ENCODE measurements at regions not wholly inside any gene's neighbourhood (a gene's known extent, or its start where the extent isn't known, plus 50 kb on each side); places are given as distances from the start of the nearest gene placed in this dataset.

DNA sequence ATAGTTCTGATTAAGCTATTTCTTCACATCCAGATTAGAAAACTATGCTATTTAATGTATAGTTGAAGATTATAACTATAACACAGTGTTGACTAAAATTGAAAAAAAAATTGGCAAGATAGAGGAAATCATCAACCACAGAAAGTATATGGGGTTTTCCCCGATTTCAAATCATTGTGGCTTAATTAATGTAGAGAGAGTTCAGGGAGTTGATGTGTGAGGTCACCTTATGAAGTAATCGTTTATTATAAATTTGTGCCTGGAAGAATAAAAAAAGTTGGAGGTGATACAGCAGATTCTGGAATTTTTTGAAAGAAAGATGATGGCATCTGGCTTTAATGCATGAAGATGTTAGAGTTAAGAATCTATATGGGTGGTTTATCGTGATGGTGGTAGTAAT is 84.3 kb downstream of the PTGS2 start:
- no peaks in the 10 kb centered on the region for H3K4me1 ChIP-seq (ENCODE audit: control insufficient read depth, extremely low read depth, insufficient read depth, low read length)
- no peak for FAIRE-seq
- dilution Hi-C loops (cut with MboI; ENCODE audit: extremely low pct_ligation_motif_present, low sequenced_read_pairs) (no loop called here), intact Hi-C loops (cut with micrococcal nuclease) (no loop called here)
- H3K9ac ChIP-seq (replicated peaks; ENCODE audit: extremely low read depth, insufficient read depth, low read length): no peak overlapping the region
- ChIA-PET CTCF (interaction anchor here (1.1 kb wide), 1 partner anchor 10 kb away, joined by 3 read pairs; no protein-coding TSS in a partner anchor), POLR2A (no interaction called here)
- TF ChIP-seq, protein P1, sequence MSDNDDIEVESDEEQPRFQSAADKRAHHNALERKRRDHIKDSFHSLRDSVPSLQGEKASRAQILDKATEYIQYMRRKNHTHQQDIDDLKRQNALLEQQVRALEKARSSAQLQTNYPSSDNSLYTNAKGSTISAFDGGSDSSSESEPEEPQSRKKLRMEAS (IDR thresholded peaks at IDR 0.05; ENCODE audit: insufficient read depth, insufficient read length): no peak
- no peak for TF ChIP-seq POLR2AphosphoS5 (IDR thresholded peaks at IDR 0.05; ENCODE audit: insufficient read depth, low read depth, low read length)
- no peak for TF ChIP-seq GATA2 (IDR thresholded peaks at IDR 0.05; ENCODE audit: insufficient read depth, insufficient read length, low read depth, low read length)
- no peak for TF ChIP-seq POLR2A (IDR thresholded peaks at IDR 0.05; ENCODE audit: low read depth, low read length)
- TF ChIP-seq FOS (IDR thresholded peaks at IDR 0.05; ENCODE audit: borderline replicate concordance, insufficient read depth, low read length): no peak
- TF ChIP-seq, protein P2, sequence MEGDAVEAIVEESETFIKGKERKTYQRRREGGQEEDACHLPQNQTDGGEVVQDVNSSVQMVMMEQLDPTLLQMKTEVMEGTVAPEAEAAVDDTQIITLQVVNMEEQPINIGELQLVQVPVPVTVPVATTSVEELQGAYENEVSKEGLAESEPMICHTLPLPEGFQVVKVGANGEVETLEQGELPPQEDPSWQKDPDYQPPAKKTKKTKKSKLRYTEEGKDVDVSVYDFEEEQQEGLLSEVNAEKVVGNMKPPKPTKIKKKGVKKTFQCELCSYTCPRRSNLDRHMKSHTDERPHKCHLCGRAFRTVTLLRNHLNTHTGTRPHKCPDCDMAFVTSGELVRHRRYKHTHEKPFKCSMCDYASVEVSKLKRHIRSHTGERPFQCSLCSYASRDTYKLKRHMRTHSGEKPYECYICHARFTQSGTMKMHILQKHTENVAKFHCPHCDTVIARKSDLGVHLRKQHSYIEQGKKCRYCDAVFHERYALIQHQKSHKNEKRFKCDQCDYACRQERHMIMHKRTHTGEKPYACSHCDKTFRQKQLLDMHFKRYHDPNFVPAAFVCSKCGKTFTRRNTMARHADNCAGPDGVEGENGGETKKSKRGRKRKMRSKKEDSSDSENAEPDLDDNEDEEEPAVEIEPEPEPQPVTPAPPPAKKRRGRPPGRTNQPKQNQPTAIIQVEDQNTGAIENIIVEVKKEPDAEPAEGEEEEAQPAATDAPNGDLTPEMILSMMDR (IDR thresholded peaks at IDR 0.05; ENCODE audit: extremely low read depth in 1 of 2, insufficient read depth in 1 of 2, low read depth in 1 of 2, low read length in 2 of 2): no peak
- TF ChIP-seq MYC (IDR thresholded peaks at IDR 0.05; ENCODE audit: low read depth, low read length): no peak
- no peak for TF ChIP-seq JUN (IDR thresholded peaks at IDR 0.05; ENCODE audit: borderline replicate concordance, insufficient read depth, insufficient read length, low read depth)
- TF ChIP-seq EZH2 (IDR thresholded peaks at IDR 0.05; ENCODE audit: borderline replicate concordance, low read depth, low read length, severe bottlenecking): no peak
- no peaks in the 10 kb centered on the region for H3K79me2 ChIP-seq (ENCODE audit: control insufficient read depth, insufficient read depth, low read length)
- H3K9me1 ChIP-seq (replicated peaks; ENCODE audit: control insufficient read depth, extremely low read depth, insufficient read depth, low read length): no peaks in the 10 kb centered on the region
- no peaks in the 10 kb centered on the region for H3K9me3 ChIP-seq (replicated peaks; ENCODE audit: control insufficient read depth, insufficient read depth, low read length)
- H3K4me2 ChIP-seq (ENCODE audit: insufficient read depth, low read length): no peak overlapping the region
- no peak overlapping the region for H2AFZ ChIP-seq (ENCODE audit: low read depth, low read length)
- no peaks in the 10 kb centered on the region for H3K36me3 ChIP-seq (ENCODE audit: control insufficient read depth in 2 of 2, extremely low read depth in 1 of 2, insufficient read depth in 2 of 2, low read length in 2 of 2)
- H4K20me1 ChIP-seq (replicated peaks; ENCODE audit: control insufficient read depth, extremely low read depth, insufficient read depth, low read length): no peaks in the 10 kb centered on the region
- no peak overlapping the region for H3K4me3 ChIP-seq (replicated peaks in 1 of 3; ENCODE audit: insufficient read depth in 1 of 3, low read depth in 1 of 3, low read length in 3 of 3)
- no peaks in the 10 kb centered on the region for H3K27me3 ChIP-seq (ENCODE audit: control insufficient read depth in 2 of 2, insufficient read depth in 2 of 2, low read length in 2 of 2)
- H3K27ac ChIP-seq (ENCODE audit: insufficient read depth, low read depth, low read length): no peak overlapping the region
- no peak for DNase-seq (ENCODE audit: low read depth, low spot score)
- BruUV-seq (replicated peaks): no TSS peak
